Glomerular endothelial cell (primary cell): ENCODE measurements at regions not wholly inside any gene's neighbourhood (a gene's known extent, or its start where the extent isn't known, plus 50 kb on each side); places are given as distances from the start of the nearest gene placed in this dataset.
A peak's percentile ranks its signal among the peaks of the same experiment; 100 is the strongest.
"Not testable (repeated sequence)": the region's sequence is repeated elsewhere in the genome, so short reads cannot be mapped to it uniquely, and the experiment has no call there.

Source experiments
- DNase-seq: peaks from one replicate; pipeline ENCODE4 v3.0.0-alpha.2; 2011; ENCODE audit warnings: low read depth, low spot score; ENCODE audit errors: extremely low read depth

DNA sequence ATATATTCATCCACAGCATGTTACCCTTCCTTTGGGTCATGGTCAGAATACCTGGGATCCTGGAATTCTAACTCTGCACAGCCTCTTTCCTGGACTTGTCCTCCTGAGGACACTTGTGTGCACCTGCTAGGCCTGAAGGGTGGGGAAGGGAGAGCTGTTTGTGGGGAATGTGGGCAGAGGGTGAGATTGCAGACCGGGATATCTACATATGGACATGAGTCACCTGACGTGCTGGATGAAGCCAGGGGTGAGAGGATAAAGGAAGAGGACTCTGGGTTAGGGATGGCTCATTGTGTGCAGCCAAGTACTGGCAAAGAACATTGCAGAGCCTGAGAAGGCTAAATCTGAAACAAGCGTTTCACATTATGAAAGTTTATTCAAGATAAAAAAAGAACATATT is 241.4 kb upstream of the RPS23 start:
- DNase-seq: no peak

DNA sequence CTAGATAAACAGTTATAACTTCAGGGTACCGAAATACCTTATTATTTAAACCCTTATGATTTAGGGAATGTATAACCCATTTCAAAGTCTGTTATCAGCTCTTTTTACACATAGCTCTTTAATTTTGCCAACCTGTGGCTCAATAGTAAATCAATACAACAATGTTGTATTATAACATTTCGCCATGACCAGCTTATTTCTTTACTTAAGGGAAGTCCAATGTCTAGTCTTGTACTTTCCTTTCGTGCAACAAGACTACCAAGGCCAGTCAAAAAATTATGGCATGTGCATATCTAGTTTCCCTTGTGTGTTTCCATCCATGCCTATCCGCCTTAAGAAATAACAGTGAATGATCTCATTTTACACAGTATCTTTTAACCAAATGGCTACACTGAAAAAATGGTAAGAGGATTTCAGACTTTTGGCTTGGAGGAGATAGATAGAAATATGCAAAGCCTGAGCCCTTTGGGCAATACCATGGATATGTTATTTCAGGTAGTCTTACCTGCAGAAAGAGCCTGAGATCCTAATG is 239.5 kb upstream of the RPS23 start:
- no peak for DNase-seq

DNA sequence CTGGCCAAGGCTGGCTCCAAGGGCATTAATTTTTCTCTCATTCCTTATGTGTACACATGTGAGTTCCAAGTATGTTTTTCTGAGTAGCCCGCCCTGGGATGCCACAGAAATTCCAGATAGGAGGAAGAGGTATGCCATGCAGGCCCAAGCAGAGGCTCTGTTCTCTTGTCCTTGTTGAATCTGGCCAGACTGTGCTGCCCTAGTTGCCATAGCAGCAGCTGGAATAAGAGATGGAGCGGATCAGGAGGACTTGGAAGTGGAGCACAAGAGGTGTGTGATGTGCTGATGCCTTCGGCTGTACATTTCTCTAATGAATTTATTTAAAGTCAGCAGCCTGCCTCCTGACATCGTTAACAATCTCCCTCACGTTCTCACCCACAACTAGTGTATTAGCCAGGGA is 235.6 kb upstream of the RPS23 start:
- no peak for DNase-seq

DNA sequence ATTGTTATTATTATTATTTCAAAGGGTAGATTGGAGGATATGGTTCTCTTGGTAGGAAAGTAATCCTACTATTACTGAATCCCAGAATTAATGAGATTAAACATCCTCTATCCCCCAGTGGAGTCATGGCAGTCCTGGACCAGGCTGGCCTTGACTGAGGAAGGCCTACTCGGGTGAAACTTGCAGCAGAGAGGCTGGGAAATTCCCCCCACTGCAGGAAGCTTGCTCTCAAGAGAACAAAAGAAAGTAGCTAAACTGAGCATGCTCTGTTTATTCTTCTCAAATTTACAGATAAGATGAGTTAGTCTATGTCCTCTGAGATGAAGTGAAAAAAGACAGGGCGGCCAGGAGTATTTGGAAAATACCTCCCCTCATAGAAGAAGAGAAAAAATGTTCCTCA is 233.9 kb upstream of the RPS23 start:
- DNase-seq: no peak

DNA sequence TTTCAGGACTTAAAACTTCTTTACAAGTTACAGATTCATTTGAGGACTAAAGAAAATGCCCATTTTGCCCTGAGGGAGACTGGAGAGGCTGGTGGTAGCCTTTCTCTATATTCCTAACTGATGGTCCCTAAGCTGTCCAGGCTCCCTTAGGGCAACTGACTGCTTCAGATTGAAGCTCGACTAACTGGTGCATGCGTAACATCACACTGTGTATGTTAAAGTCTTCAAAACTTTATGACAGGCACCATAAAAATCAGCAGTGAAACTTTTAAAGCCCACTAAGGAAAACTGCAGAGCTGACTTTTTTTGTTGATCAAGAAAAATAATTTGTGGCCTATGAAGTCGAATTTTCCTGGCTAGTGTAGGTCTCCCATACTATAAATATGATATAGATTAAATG is 233.0 kb upstream of the RPS23 start:
- DNase-seq: no peak

DNA sequence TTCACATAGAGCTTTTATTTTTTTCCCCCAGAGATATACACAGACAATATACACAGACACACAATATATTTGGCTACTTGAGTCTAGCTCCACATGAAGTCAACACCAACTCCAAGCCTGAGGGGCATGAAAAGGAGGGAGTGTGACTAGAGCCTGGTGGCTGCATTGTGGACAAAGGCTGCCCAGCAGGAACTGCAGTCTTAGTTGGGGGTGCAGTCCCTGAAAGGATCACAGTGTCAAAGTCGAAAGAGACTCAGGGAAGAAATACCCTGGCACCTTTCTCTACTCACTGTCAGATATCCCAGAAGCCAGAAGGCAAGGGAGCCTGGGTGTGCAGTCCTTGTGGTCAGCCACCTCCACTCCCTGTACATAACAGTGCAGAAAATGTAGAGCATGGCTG is 231.6 kb upstream of the RPS23 start:
- no peak for DNase-seq

DNA sequence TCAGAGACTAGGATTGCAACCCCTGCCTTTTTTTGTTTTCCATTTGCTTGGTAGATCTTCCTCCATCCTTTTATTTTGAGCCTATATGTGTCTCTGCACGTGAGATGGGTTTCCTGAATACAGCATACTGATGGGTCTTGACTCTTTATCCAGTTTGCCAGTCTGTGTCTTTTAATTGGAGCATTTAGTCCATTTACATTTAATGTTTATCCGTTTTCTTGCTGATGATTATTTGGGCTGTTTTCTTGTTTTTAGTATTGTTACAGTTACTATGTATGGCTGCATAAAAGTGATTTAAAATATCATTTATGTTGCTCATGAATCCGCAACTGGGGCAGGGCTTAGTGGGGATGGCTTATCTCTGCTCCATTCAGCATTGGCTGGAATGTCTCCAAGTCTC is 228.2 kb upstream of the RPS23 start:
- DNase-seq: not testable (repeated sequence)

DNA sequence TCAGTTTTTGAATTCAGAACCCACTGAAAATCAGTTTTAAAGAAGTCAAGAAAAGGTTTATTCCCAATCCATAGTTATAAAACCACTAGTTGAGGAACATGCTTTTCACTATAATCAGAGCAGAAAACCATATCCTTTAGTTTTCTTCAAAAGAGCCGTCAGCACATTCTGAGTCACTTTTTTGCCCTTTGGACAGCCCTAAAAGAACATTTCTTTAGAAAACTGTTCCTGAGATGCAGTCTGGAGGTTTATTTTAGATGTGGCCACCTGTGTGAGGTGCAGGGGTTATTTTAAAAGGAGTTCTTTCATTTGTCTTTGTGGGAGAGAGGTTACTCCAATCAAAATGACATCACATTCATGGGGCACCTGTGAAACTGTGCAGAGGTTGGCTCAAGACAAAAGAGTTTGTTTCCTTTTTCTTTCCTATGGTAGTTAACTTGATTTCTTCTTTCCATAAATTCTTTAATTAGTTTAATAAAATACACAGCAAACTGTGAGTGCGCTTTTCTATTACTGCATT is 221.6 kb upstream of the RPS23 start:
- no peak for DNase-seq

DNA sequence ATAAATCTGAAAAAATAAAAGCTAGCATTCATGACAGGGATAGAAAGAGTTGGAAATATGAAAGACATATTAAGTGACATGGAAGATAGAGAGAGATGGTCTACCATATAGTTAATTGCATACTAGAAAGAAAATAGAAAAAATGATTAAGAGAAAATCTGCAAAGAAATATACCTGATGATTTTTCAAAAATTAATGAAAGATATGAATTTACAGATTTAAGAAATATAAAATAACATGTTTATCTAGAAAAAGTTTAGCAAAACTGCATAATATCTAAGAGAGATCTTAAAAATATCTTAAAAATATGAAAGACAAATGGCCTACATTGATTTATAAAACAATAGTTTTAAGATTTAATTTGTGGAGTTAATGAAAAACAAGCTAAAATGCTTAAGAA is 219.1 kb upstream of the RPS23 start:
- DNase-seq: no peak

DNA sequence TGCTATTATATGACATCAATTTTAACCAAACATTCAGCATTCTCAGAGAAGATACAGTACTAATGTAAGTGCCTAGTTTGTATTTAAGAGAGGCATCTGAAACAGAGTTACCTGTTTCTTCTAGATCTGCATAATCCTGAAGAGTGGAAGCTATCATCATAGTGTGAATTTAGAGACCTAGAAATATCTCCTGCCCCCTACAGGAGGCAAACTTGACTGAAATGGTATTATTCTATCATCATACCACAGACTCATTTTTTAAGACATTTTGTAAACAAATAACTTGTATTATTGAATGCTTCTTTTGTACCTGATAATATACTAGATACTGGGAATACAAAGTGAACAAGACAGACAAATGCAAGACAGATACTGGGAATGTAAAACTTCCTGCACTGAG is 216.8 kb upstream of the RPS23 start:
- DNase-seq: peak; percentile 16

DNA sequence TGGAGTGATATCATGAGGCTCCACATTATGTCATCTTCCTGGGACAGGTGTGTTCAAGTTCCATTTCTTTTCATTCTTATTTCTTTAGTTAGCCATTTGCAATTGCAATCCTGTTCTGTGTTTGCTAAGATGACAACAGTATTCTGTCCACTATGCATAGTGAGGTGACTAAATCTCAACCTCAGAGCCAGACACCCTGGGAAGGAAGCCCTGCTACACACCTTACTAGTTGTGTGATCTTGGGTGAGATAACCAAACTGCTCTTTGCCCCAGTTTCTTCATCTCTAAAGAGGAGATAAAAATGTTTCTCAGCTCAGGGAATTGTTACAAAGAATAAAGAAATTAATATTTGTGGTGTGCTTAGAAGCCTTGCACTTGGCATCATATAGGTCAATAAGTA is 215.1 kb upstream of the RPS23 start:
- DNase-seq: no peak

DNA sequence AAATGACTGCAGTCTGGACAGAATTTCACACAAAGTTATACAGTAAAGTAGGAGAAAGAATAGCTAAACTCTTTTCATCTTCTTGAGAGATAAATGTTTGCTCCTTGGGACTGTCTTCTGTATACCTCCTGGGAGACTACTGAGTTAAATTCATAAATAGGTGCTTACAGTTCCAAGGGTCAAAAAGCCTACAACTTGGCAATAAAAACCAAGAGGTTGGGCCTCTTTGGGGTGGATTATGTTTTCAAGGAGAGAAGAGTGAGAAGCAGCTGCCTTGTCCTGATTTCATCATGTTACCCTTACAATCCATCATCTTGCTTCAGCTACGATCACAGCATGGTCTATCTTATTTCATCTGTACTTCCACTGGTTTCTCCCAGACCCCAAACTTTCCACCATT is 213.2 kb upstream of the RPS23 start:
- DNase-seq: no peak

DNA sequence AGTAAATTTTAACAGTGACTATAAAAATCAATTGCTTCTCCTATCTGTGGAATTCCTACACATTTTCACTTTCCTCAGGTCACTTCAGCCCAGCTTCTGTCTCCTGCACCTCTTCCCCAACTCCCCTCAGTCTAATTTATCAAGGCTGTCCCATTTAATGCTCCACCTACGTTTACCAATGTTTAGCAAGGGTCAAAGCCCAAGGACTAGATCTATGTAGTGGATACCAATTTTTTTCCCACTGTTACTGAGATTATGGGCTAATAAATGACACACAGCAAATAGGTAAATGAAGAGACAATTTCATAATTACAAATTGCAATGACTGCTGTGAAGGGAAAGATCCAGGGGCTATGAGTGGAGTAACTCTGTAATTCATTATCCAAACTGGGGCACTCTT is 211.5 kb upstream of the RPS23 start:
- no peak for DNase-seq

DNA sequence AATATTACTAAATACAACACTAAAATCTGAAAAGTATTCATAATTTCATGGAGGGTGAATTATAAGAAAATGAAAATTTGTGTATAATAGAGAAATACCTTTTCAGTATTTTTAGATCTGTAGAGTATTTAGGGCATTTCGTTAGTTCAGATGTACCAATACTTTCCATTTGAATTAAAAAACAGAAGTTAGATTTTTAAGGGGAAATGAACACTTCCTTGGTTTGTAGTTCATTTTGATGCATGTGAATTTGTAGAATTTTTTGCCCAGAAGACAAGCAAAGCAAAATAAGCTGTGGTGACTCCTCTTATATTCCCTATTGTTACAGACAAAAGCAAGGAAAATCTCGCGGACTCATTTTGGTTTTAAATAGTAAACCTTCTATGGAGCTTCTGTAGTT is 209.0 kb upstream of the RPS23 start:
- no peak for DNase-seq

DNA sequence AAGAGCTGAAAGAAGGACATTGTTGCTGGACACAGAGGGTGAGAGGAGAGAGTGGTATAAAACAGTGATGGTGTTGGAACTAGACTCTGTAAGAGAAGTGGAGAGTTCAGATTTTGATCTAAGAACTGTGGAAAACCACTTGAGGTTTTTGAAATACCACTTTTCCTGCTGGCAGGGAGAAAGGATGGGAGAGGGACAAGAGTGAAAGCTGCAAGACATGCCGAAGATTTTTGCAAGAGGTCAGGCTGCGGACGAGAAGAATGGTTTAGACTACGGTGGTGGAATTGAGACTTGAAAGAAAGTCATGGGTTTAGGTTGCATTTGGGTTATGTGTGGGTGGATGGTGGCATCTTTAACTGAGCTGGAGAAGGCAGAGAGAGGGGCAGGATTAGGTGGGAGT is 202.2 kb upstream of the RPS23 start:
- no peak for DNase-seq

DNA sequence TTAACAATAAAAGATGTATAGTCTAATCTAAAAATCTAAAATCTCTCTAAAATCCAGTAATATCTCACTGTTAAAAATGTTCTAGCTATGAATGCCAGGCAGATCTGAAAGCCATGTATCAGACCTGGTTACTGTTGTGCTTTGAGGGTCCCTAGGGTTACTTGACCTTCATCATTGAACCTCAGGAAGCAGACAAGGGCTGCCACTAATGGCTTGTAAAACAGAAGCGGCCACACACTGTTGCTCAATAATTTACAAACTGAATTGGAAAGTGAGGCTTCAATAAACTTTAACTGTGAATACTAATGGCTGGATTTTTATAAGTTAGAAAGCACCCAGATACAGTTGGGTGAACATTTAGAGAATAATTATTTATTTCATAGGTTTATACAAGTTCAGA is 198.0 kb upstream of the RPS23 start:
- DNase-seq: no peak

DNA sequence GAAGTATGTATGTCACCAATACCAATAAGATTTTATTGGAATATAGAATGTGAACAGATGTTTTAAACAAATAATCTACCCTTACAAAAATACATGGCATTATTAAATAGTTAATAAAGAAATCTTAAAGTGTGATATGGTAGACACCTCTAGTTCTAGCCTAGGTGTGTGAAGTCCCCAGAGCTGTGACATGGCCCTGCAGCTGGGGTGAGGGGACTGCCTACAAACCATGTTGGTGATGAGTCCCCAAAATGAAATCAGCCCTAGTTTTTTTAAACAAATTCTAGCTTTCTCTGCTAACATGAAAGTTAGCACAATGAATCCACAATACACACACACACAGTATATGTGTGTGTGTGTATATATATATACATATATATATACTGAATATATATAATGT is 195.1 kb upstream of the RPS23 start:
- no peak for DNase-seq

DNA sequence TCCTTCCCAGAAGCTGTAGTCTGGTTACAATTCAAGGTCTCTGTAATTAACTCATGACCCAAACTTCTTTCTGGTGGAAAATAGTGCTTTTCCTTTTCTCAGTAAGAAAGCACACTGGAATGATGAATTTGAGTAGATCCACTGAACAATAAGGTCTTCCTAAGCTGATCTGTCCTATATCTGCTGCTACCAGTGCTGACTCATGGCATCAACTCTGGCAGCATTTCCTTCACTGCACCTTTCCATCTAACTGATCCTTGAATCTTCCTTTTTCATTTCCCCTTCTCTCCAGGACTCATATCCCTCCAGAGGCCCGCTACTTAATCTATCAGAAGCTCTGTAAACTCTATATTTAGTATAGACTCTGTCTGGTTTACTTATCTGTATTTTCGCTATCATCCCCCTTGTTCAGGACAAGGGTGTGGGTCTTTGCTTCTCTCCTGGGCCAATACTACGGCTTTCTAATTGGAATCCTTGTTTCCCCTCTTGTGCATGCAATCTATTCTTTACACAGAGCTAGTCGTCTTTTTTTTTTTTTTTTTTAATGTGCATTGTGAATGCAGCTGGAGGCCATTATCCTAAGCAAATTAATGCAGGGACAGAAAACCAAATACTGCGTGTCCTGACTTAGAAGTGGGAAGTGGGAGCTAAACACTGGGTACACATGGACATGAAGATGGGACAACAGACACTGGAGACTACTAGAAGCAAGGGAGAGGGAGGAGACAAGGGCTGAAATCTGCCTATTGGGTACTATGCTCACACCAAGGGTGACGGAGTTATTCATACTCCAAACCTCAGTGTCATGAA is 192.2 kb upstream of the RPS23 start:
- DNase-seq: no peak

DNA sequence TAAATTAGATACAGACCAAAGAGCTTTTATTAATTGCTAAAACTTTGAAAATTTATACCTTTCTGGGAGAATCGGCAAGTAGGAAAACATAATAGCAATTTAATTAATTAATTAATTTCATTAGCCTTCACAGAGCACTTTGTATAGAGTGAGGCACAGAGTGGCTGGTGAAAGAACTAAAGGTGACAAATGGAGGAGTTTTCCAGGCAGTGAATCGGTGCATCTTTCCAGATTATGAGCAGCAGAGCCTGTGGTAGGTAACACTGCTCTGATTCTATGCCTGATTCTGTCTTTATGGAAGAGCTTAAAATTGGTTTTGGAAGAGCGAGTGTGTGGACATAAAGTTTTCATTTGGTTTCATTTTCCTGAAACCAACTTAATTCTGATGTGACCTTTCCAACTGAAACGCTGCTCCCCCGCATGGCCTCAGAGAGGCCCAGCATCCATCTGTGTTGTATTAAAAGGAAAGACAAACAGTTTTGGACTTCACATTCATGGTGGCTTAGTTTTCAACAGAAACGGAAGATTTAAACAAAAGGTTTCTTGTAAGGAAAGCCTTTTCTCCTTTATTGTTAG is 188.9 kb upstream of the RPS23 start:
- no peak for DNase-seq

DNA sequence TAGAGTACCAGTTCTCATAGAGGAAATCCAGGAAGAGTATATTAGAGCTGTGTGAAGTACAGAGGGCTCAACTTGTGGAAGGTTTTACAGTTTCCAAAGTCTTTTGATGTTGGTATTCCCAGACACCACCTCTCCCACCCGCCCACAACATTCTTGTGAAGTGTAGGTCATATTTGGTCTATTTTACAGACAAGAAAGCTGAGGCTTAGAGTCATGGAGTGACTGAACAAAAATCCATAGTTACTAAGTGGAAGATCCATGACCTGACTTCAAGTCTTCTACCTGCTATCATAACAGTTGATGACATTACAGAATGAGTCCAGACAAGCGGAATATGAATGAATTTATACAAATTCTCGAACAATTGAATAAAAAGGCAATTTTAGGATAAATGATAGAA is 187.1 kb upstream of the RPS23 start:
- DNase-seq: no peak

DNA sequence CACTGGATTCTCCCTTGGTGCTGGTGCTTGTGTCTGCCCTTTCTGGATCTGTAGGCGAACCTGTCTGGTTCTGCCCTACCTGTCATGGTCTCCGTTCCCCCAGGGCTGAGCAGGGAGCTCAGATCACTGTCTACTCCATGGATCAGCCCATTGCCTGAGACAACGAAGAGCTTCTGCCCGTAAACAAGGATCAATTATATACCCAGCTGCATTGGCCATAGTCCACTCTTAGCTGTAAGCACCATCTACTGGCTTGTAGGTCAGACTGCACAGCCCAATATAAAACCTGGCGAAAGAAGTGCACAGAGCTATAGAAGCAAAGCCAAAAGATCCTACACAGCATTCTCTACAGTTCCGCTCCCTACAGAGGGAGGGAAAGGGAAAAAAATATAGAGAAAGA is 181.5 kb upstream of the RPS23 start:
- DNase-seq: no peak

DNA sequence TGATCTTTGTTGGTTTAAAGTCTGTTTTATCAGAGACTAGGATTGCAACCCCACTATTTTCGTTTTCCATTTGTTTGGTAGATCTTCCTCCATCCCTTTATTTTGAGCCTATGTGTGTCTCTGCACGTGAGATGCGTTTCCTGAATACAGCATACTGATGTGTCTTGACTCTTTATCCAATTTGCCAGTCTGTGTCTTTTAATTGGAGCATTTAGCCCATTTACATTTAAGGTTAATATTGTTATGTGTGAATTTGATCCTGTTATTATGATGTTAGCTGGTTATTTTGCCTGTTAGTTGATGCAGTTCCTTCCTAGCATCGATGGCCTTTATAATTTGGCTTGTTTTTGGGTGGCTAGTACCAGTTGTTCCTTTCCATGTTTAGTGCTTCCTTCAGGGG is 177.2 kb upstream of the RPS23 start:
- not testable (repeated sequence) for DNase-seq
